Neural cell (in vitro differentiated cells): ENCODE measurements at regions not wholly inside any gene's neighbourhood (a gene's known extent, or its start where the extent isn't known, plus 50 kb on each side); places are given as distances from the start of the nearest gene placed in this dataset.

Experiments used
- H2AFZ ChIP-seq: fragments of 200-600, 300-800 bp; sonication (generic), shearing (Covaris generic); 2 replicates; pipeline ENCODE4 v1.6.0; 2014; ENCODE audit warnings: low read depth, mild to moderate bottlenecking, antibody characterized with exemption, low read length, moderate library complexity
- H3F3A ChIP-seq: fragments of 200-600 bp; shearing (Covaris generic); 2 replicates; pipeline ENCODE4 v1.6.1; 2016; ENCODE audit warnings: mild to moderate bottlenecking, moderate library complexity, mixed read lengths, antibody characterized with exemption, low read length; ENCODE audit not compliant: insufficient read depth, poor library complexity, severe bottlenecking
- H3K27ac ChIP-seq: fragments of 200-600, 300-800 bp; sonication (generic), shearing (Covaris generic); 2 replicates; pipeline ENCODE4 v1.5.1; 2014; ENCODE audit warnings: mild to moderate bottlenecking, low read length, moderate library complexity
- H3K27me3 ChIP-seq: fragments of 300-800, 200-600 bp; sonication (generic), shearing (Covaris generic); 2 replicates; pipeline ENCODE4 v1.6.0; 2014; ENCODE audit warnings: mild to moderate bottlenecking, low read depth, low read length, moderate library complexity; ENCODE audit not compliant: insufficient read depth
- H3K36me3 ChIP-seq: fragments of 300-800, 200-600 bp; sonication (generic), shearing (Covaris generic); 2 replicates; pipeline ENCODE4 v1.5.1; 2014; ENCODE audit warnings: mild to moderate bottlenecking, antibody characterized with exemption, low read length, moderate library complexity; ENCODE audit not compliant: insufficient read depth
- H3K4me2 ChIP-seq: fragments of 300-800, 200-600 bp; sonication (generic), shearing (Covaris generic); 2 replicates; pipeline ENCODE4 v1.6.0; 2014; ENCODE audit warnings: mild to moderate bottlenecking, low read length
- H3K4me3 ChIP-seq: fragments of 300-800, 200-600 bp; sonication (generic), shearing (Covaris generic); 2 replicates; pipeline ENCODE4 v1.5.1; 2014; ENCODE audit warnings: mild to moderate bottlenecking, low read length, moderate library complexity
- H3K79me2 ChIP-seq: fragments of 200-600 bp; shearing (Covaris generic); replicated peaks from 2 replicates; pipeline ENCODE4 v1.6.0; 2014; ENCODE audit warnings: mild to moderate bottlenecking, low read length, moderate library complexity; ENCODE audit not compliant: insufficient read depth
- H3K9ac ChIP-seq: fragments of 300-800, 200-600 bp; sonication (generic), shearing (Covaris generic); 2 replicates; pipeline ENCODE4 v1.6.1; 2016; ENCODE audit warnings: mild to moderate bottlenecking, low read length, mixed read lengths
- H3K9me2 ChIP-seq: fragments of 200-600 bp; shearing (Covaris generic); 2 replicates; pipeline ENCODE4 v1.6.1; 2016; ENCODE audit warnings: mild to moderate bottlenecking, low read length, mixed read lengths; ENCODE audit not compliant: insufficient read depth
- H3K9me3 ChIP-seq: fragments of 200-600, 300-800 bp; sonication (generic), shearing (Covaris generic); 2 replicates; pipeline ENCODE4 v1.6.1; 2016; ENCODE audit warnings: mild to moderate bottlenecking, mixed run types, low read length, moderate library complexity, mixed read lengths
- H4K20me1 ChIP-seq: fragments of 200-600 bp; shearing (Covaris generic); 2 replicates; pipeline ENCODE4 v1.6.1; 2016; ENCODE audit warnings: mild to moderate bottlenecking, mixed run types; ENCODE audit not compliant: insufficient read depth
- EP300 ChIP-seq: fragments of 450-650 bp; conservative IDR thresholded peaks from 2 replicates; pipeline ENCODE4 v1.6.1; 2014; ENCODE audit warnings: antibody characterized with exemption, mild to moderate bottlenecking, moderate library complexity; ENCODE audit not compliant: poor library complexity, severe bottlenecking
- EZH2 ChIP-seq: fragments of 200-600, 300-800 bp; shearing (Covaris generic), sonication (generic); IDR thresholded peaks from 2 replicates; pipeline ENCODE4 v1.6.1; 2014; ENCODE audit warnings: antibody characterized with exemption, low read length, borderline replicate concordance, mild to moderate bottlenecking; ENCODE audit not compliant: insufficient read depth, poor library complexity, severe bottlenecking
- MXI1 ChIP-seq: fragments of 450-650 bp; conservative IDR thresholded peaks from 2 replicates; pipeline ENCODE4 v1.6.1; 2014; ENCODE audit warnings: antibody characterized with exemption, mild to moderate bottlenecking; ENCODE audit not compliant: poor library complexity, severe bottlenecking
- POLR2AphosphoS5 ChIP-seq: IDR thresholded peaks from 2 replicates; pipeline ENCODE4 v1.6.1; 2012
- RAD21 ChIP-seq: fragments of 450-650 bp; conservative IDR thresholded peaks from 2 replicates; pipeline ENCODE4 v1.6.1; 2014; ENCODE audit warnings: antibody characterized with exemption, mild to moderate bottlenecking, moderate library complexity
- SMC3 ChIP-seq: fragments of 450-650 bp; conservative IDR thresholded peaks from 2 replicates; pipeline ENCODE4 v1.6.1; 2014; ENCODE audit warnings: antibody characterized with exemption, mild to moderate bottlenecking, moderate library complexity; ENCODE audit not compliant: poor library complexity
- TAF1 ChIP-seq: IDR thresholded peaks from 2 replicates; pipeline ENCODE4 v1.6.1; 2012; ENCODE audit warnings: low read depth
- TF ChIP-seq, protein P1 (sequence below): fragments of 450-650 bp; IDR thresholded peaks from 2 replicates; pipeline ENCODE4 v1.5.1; 2014; ENCODE audit warnings: antibody characterized with exemption, mild to moderate bottlenecking, moderate library complexity; ENCODE audit not compliant: poor library complexity, severe bottlenecking
- TF ChIP-seq, protein P2 (sequence below): IDR thresholded peaks from 2 replicates; pipeline ENCODE4 v1.6.1; 2012; ENCODE audit warnings: borderline replicate concordance

DNA sequence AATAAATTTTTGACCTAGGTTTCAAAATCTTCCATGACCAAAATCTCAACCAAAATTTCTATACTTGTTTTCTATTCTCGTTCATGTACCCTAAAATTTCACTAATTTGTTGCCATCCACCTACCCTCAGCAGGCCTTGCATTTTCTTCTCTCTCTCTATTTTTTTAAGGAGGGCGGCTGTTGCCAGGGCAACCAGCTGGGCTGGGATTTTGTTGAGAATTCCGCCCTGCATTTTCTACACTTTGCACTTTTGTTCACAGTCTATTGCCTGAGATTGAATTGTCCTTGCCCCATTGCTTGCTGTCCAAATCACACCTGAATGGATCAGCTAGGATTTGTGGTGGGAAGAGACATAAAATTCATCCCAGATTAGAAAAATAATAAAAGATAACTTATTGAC, 657.5 kb upstream of the NRP1 start:
- Histone ChIP-seq H3K4me3 (no peak overlapping the region), H3F3A (no peaks in the 10 kb centered on the region), H2AFZ (no peak overlapping the region), H3K36me3 (no peaks in the 10 kb centered on the region), H3K27me3 (no peaks in the 10 kb centered on the region), H3K9me2 (no peaks in the 10 kb centered on the region), H3K9me3 (no peaks in the 10 kb centered on the region), H3K9ac (no peak overlapping the region), H4K20me1 (no peaks in the 10 kb centered on the region), H3K27ac (no peak overlapping the region), H3K4me2 (no peak overlapping the region), H3K79me2 (no peaks in the 10 kb centered on the region)
- TF ChIP-seq, protein P1, sequence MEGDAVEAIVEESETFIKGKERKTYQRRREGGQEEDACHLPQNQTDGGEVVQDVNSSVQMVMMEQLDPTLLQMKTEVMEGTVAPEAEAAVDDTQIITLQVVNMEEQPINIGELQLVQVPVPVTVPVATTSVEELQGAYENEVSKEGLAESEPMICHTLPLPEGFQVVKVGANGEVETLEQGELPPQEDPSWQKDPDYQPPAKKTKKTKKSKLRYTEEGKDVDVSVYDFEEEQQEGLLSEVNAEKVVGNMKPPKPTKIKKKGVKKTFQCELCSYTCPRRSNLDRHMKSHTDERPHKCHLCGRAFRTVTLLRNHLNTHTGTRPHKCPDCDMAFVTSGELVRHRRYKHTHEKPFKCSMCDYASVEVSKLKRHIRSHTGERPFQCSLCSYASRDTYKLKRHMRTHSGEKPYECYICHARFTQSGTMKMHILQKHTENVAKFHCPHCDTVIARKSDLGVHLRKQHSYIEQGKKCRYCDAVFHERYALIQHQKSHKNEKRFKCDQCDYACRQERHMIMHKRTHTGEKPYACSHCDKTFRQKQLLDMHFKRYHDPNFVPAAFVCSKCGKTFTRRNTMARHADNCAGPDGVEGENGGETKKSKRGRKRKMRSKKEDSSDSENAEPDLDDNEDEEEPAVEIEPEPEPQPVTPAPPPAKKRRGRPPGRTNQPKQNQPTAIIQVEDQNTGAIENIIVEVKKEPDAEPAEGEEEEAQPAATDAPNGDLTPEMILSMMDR = no peak
- TF ChIP-seq RAD21 = no peak
- TF ChIP-seq, protein P2, sequence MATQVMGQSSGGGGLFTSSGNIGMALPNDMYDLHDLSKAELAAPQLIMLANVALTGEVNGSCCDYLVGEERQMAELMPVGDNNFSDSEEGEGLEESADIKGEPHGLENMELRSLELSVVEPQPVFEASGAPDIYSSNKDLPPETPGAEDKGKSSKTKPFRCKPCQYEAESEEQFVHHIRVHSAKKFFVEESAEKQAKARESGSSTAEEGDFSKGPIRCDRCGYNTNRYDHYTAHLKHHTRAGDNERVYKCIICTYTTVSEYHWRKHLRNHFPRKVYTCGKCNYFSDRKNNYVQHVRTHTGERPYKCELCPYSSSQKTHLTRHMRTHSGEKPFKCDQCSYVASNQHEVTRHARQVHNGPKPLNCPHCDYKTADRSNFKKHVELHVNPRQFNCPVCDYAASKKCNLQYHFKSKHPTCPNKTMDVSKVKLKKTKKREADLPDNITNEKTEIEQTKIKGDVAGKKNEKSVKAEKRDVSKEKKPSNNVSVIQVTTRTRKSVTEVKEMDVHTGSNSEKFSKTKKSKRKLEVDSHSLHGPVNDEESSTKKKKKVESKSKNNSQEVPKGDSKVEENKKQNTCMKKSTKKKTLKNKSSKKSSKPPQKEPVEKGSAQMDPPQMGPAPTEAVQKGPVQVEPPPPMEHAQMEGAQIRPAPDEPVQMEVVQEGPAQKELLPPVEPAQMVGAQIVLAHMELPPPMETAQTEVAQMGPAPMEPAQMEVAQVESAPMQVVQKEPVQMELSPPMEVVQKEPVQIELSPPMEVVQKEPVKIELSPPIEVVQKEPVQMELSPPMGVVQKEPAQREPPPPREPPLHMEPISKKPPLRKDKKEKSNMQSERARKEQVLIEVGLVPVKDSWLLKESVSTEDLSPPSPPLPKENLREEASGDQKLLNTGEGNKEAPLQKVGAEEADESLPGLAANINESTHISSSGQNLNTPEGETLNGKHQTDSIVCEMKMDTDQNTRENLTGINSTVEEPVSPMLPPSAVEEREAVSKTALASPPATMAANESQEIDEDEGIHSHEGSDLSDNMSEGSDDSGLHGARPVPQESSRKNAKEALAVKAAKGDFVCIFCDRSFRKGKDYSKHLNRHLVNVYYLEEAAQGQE = no peak
- TF ChIP-seq EP300 = no peak
- no peak for TF ChIP-seq EZH2
- no peak for TF ChIP-seq MXI1
- no peak for TF ChIP-seq POLR2AphosphoS5
- TF ChIP-seq SMC3 = no peak
- TF ChIP-seq TAF1 = no peak

DNA sequence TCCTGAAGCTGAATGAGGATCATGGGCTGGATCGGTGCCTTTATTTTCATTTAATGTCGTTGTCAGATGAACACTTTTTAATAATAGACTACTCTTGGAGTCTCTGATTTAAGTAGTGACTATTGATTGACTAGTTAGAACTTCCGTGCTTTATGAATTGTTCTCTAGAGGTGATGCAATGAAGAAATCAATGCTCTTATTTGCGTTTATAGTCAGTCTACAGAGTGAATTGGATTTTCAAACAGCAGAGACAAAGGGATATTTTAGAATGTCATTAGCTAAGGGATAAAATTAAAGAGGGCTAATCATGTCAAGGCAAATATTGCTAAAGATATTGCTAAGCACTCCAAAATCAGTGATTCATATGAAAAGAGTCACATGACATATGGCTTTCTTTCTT, 652.0 kb upstream of the NRP1 start:
- Histone ChIP-seq H3K27ac (no peak overlapping the region), H3K9ac (no peak overlapping the region), H2AFZ (no peak overlapping the region), H3F3A (no peaks in the 10 kb centered on the region), H3K27me3 (no peaks in the 10 kb centered on the region), H4K20me1 (no peaks in the 10 kb centered on the region), H3K9me2 (no peaks in the 10 kb centered on the region), H3K4me3 (no peak overlapping the region), H3K79me2 (no peaks in the 10 kb centered on the region), H3K4me2 (no peak overlapping the region), H3K9me3 (no peaks in the 10 kb centered on the region), H3K36me3 (no peaks in the 10 kb centered on the region)
- TF ChIP-seq EZH2 = no peak
- no peak for TF ChIP-seq EP300
- TF ChIP-seq, protein P1 = no peak
- no peak for TF ChIP-seq POLR2AphosphoS5
- TF ChIP-seq SMC3 = no peak
- no peak for TF ChIP-seq RAD21
- no peak for TF ChIP-seq TAF1
- TF ChIP-seq, protein P2 = no peak
- TF ChIP-seq MXI1 = no peak
